Vagina (tissue), 2 donors: ENCODE measurements at regions not wholly inside any gene's neighbourhood (a gene's known extent, or its start where the extent isn't known, plus 50 kb on each side); places are given as distances from the start of the nearest gene placed in this dataset.

Experiments used
- POLR2A ChIP-seq, 2 donors: fragments of 450-650 bp; IDR thresholded peaks; one replicate each; pipeline ENCODE4 v1.6.1; 2017; ENCODE audit warnings: antibody characterized with exemption in 2 of 2, mild to moderate bottlenecking in 2 of 2, moderate library complexity in 2 of 2
- POLR2AphosphoS5 ChIP-seq, 2 donors: sonication (generic); formaldehyde crosslinking; IDR thresholded peaks; one replicate each; pipeline ENCODE4 v1.9.0; 2017; ENCODE audit warnings: antibody characterized with exemption in 2 of 2, mild to moderate bottlenecking in 2 of 2, low read depth in 1 of 2; ENCODE audit not compliant: insufficient read depth in 1 of 2
- TF ChIP-seq, protein P1 (sequence below), 3 experiments: fragments of 450-650 bp in 2 of 3; fragments of 200-600 bp in 1 of 3; sonication (generic) in 1 of 3; IDR thresholded peaks; one replicate each; pipeline ENCODE4 v1.5.1; 2017 to 2019; ENCODE audit warnings: antibody characterized with exemption in 3 of 3, mild to moderate bottlenecking in 2 of 3, moderate library complexity in 2 of 3

DNA sequence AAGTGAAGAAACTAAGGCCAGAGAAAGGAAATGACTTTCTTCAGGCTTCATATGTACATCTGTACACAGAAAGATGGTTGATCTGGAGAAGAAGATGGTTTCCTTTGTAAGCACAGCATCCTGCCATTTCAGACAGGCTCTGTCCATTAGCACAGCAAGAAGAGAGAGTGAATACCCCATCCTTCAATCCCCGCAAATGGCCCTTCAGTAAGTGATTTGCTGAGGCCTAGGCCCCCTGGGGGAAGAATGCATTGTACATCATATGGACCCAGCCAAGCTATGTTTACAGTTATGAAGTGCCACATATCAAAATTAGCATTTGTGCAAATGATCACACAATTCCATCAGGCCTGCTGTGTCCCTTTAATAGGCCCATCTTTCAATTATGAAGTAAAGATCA, 657.4 kb downstream of the BRINP1 start:
- TF ChIP-seq, protein P1, sequence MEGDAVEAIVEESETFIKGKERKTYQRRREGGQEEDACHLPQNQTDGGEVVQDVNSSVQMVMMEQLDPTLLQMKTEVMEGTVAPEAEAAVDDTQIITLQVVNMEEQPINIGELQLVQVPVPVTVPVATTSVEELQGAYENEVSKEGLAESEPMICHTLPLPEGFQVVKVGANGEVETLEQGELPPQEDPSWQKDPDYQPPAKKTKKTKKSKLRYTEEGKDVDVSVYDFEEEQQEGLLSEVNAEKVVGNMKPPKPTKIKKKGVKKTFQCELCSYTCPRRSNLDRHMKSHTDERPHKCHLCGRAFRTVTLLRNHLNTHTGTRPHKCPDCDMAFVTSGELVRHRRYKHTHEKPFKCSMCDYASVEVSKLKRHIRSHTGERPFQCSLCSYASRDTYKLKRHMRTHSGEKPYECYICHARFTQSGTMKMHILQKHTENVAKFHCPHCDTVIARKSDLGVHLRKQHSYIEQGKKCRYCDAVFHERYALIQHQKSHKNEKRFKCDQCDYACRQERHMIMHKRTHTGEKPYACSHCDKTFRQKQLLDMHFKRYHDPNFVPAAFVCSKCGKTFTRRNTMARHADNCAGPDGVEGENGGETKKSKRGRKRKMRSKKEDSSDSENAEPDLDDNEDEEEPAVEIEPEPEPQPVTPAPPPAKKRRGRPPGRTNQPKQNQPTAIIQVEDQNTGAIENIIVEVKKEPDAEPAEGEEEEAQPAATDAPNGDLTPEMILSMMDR (IDR thresholded peaks at IDR 0.05): no peak
- TF ChIP-seq POLR2A (IDR thresholded peaks at IDR 0.05): no peak
- TF ChIP-seq POLR2AphosphoS5 (IDR thresholded peaks at IDR 0.05; ENCODE audit: insufficient read depth in 1 of 2, low read depth in 1 of 2): no peak
